HG02678 (cell line): ENCODE measurements at regions not wholly inside any gene's neighbourhood (a gene's known extent, or its start where the extent isn't known, plus 50 kb on each side); places are given as distances from the start of the nearest gene placed in this dataset.
A peak's percentile ranks its signal among the peaks of the same experiment; 100 is the strongest.
"Not testable (repeated sequence)": the region's sequence is repeated elsewhere in the genome, so short reads cannot be mapped to it uniquely, and the experiment has no call there.

Source experiments
- ATAC-seq: cut with Tn5 transposase; IDR thresholded peaks from one replicate; pipeline ENCODE4 v1.9.1; 2021; ENCODE audit warnings: mild to moderate bottlenecking, moderate library complexity; ENCODE audit not compliant: unreplicated experiment

- ATAC-seq: no peak
Measured at GRCh38 chr18:57954935-57955334, 89.1 kb upstream of the NEDD4L start.

GRCh38 chr18:57953883-57954282 lies 90.1 kb upstream of the NEDD4L start:
- no peak for ATAC-seq

GRCh38 chr18:57951999-57952774 lies 91.8 kb upstream of the NEDD4L start:
- no peak for ATAC-seq

GRCh38 chr18:57951117-57951796 lies 92.8 kb upstream of the NEDD4L start:
- no peak for ATAC-seq

- no peak for ATAC-seq
Measured at GRCh38 chr18:57950542-57950941, 93.5 kb upstream of the NEDD4L start.

- not testable (repeated sequence) for ATAC-seq
Measured at GRCh38 chr18:57949335-57949734, 94.7 kb upstream of the NEDD4L start.

- no peak for ATAC-seq
Measured at GRCh38 chr18:57947117-57947516, 96.9 kb upstream of the NEDD4L start.

- ATAC-seq: no peak
Measured at GRCh38 chr18:57943723-57944122, 100.3 kb upstream of the NEDD4L start.

- no peak for ATAC-seq
Measured at GRCh38 chr18:57942493-57942892, 101.5 kb upstream of the NEDD4L start.

- no peak for ATAC-seq
Measured at GRCh38 chr18:57941841-57942489, 102.1 kb upstream of the NEDD4L start.

- no peak for ATAC-seq
Measured at GRCh38 chr18:57940166-57940660, 103.8 kb upstream of the NEDD4L start.

- not testable (repeated sequence) for ATAC-seq
Measured at GRCh38 chr18:57934375-57934774, 109.7 kb upstream of the NEDD4L start.

GRCh38 chr18:57931038-57931437 lies 113.0 kb upstream of the NEDD4L start:
- peak; percentile 87 for ATAC-seq

GRCh38 chr18:57930476-57930875 lies 113.5 kb upstream of the NEDD4L start:
- ATAC-seq: peak; percentile 14

GRCh38 chr18:57929922-57930321 lies 114.1 kb upstream of the NEDD4L start:
- no peak for ATAC-seq

- ATAC-seq: no peak
Measured at GRCh38 chr18:57928466-57928865, 115.6 kb upstream of the NEDD4L start.

GRCh38 chr18:57927511-57927910 lies 116.5 kb upstream of the NEDD4L start:
- no peak for ATAC-seq

- ATAC-seq: no peak
Measured at GRCh38 chr18:57925706-57926105, 118.3 kb upstream of the NEDD4L start.

GRCh38 chr18:57923611-57924010 lies 120.4 kb upstream of the NEDD4L start:
- ATAC-seq: no peak

GRCh38 chr18:57922885-57923284 lies 119.8 kb upstream of the ATP8B1 start:
- no peak for ATAC-seq

- ATAC-seq: no peak
Measured at GRCh38 chr18:57921708-57922107, 118.6 kb upstream of the ATP8B1 start.

GRCh38 chr18:57920036-57920435 lies 116.9 kb upstream of the ATP8B1 start:
- no peak for ATAC-seq
